ENCODE measurements at regions not wholly inside any gene's neighbourhood (a gene's known extent, or its start where the extent isn't known, plus 50 kb on each side); places are given as distances from the start of the nearest gene placed in this dataset.
A peak's percentile ranks its signal among the peaks of the same experiment; 100 is the strongest.

DNA sequence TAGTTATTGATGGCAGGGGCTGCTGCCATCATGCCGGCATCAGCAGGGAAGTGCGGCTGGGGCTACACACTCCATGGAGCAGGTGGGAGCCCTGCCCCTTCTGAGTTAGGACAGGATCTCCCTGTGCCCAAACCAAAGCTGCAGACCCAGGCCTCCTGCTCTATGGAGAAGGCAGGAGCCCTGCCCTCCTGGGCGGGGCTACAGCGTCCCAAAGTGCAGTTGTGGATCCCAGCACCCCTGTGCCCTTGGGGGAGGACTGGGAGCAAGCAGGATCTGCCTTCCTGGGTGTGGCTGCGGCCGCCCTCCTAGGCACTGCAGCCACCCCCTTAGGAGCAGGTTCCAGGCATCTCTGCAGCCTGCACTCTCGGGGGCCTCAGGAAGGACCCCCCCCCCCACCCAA, 1392.4 kb upstream of the SLC39A10 start:
- no peak for DNase-seq (ENCODE audit: low read depth)

DNA sequence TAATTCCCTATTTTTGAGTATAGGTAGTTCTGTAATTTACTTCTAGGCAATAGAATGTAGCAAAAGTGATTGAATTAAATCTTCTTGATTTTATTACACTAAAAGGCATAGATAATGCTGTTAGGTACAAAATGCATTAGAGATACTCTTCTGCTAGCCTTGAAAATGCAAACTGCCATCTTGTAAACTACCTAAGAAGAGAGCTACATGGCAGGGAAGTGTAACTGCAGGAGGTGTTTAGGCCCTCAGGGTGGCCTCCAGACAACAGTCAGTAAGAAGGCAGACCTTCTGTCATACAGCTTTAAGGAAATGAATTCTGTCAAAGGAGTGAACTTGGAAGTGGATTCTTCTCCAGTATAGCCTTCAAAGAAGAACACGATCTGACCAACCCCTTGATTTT, 1396.8 kb upstream of the SLC39A10 start:
- DNase-seq (ENCODE audit: low read depth) = no peak

DNA sequence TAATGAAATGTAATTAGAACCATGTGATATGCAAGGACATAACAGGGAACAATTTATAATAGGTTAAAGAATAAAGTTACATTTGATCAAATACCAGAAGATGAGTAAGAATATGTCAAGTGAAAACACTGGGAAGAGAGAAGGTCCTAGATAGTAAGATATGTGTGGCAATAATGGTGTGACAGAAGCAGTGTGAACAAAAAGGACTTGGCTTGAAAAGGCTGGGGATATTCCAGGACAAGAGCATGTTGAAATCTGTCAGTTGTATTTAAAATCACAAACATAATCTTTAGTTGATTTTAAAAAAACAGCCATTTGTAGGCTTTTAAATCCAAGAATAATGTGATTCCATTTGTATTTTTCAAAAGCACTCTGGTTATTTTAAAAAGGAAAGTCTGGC, 1399.9 kb upstream of the SLC39A10 start:
- DNase-seq (ENCODE audit: low read depth) = no peak

DNA sequence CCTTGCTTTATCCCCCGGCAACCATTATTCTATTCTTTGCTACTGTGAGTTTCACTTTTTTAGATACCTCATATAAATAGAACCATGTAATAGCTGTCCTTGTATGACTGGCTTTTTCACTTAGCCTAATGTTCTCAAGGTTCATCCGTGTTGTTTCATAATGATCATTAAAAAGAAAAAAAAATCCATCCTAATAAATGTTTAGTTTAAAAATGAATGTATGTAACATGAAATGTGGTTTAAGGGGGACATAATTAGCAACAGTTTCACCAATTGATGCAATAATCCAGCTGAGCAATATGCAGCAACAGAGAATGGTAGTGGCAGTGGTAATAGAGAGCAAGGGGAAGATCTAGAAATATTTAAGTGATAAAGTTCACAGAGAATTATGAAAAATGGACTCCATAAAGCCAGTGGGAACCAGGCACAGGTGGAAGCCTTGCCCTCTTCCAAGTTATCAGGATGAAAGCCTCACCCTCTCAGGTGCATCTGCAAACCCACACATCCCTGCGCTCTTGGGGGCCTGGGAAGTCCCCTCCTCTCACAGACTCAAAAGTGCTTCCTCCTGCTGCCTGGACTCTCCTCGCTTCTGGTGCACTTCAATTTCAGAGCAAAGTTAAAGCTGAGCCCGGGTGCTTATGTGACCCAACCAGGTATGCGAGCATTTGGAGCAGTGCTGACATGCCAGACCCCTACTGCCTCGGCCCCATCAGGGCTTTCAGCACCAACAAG, 1403.3 kb upstream of the SLC39A10 start:
- DNase-seq (ENCODE audit: low read depth) = no peak

DNA sequence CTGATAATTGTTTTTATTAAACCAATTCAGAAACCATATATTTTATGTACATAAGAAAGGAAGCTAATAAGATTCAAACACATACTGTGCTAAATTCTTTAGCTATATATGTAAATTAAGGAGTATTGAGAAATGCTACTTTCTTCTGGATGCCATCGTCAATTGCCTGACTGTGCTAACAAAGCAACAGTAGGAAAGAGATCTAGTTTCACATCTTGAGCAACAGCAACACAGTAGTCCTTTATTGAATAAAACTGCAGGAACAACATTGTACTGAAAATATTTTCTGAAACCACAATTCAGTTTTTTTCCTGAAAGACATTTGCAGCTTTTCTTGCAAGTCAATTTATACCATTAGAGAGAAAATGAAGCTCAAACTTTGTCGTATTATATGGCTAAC, 1404.9 kb upstream of the SLC39A10 start:
- no peak for DNase-seq (ENCODE audit: low read depth)

DNA sequence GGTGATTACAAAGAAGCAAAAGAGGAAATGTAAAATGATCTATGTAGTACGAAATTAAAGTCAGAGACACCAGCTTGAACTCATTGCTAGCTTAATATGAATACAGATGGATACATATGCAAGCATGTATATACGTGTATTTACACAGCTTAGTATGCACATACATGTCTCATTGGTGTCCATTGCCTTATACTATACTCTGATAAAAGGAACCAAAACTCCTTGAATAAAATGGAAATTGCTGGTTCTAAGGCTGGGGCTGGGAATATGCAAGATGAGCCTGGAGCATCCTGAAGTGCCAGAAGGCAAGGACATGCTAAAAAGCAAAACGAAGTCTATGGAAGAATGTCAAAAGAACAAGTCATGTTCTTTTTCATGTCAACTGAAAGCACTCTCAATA, 1424.4 kb upstream of the SLC39A10 start:
- DNase-seq (ENCODE audit: low read depth) = no peak

DNA sequence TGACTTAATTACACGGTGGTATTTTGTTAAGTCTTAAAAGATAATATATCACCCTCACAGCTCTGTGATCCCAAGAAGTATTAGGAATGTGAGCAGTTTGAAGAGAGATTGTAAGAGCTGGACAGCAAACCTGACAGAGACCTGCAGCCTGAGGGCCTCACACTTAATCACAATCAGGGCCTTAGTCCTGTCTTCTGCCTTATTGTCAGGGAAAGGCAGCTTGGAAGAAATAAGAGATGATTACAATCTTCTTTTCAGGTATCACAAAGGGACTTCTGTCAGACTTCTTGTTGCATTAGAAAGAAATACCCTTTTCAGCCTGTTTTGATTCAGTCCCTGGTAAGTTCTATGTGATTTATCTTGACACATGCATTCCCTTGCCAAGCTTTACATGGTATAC, 1433.8 kb upstream of the SLC39A10 start:
- no peak for DNase-seq (ENCODE audit: low read depth)

DNA sequence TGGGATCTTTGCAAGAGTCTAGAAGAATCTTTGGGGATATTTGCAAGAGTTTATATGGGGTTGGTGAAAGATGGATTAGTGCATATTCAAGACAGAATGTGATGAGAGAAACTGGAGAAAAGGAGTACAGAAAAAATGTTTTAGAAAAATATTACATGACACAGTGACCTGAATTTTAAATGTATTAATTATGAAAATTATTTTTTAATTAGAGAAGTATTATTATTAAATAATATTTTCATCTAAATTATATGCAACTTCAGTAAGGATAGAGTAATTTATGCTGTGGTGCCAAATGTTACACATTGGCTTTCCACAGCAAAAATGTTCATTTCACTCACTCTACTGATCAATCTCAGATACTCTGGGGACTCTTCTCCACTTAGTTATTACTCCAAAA, 1442.8 kb upstream of the SLC39A10 start:
- DNase-seq (ENCODE audit: low read depth) = no peak

DNA sequence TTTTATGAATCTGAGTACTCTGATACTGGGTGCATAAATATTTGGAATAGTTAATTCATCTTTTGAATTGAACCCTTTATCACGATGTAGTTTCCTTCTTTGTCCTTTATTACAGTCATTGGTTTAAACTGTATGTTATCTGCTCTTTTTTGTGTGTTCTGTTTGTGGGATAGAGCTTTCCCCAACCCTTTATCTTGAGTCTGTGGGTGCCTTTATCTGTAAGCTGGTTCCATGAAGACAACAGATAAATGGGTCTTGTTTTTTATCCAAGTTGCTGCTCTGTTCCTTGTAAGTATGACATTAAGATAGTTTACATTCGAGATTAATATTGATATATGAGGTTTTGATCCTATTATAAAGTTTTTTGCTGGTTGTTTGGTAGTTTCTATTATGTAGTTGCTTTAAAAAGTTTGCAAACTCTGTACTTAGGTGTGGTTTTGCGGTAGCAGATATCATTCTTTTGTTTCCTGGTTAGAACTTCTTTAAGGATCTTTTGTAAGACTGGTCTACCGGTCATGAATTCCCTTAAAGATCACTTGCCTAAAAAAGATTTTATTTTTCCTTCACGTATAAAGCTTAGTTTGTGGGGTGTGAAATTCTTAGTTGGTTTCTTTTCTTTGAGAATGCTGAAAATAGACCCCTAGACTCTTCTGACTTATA, 1451.3 kb upstream of the SLC39A10 start:
- no peak for DNase-seq (ENCODE audit: low read depth)

DNA sequence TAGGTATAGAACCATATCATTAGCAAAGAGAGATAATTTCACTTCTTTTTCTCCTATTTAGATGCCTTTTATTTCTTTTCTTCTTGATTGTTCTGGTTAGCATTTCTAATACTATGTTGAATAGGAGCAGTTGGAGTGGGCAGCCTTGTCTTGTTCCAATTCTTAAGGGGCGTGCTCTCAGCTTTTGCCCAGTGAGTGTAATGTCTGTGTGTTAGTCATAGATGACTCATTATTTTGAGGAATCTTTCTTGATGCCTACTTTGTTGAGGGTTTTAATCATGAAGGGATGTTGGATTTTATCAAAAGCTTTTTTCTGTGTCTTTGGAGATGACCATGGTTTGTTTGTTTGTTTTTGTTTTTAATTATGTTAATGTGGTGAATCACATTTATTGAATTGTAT, 1453.1 kb upstream of the SLC39A10 start:
- DNase-seq (ENCODE audit: low read depth) = peak; percentile 0

DNA sequence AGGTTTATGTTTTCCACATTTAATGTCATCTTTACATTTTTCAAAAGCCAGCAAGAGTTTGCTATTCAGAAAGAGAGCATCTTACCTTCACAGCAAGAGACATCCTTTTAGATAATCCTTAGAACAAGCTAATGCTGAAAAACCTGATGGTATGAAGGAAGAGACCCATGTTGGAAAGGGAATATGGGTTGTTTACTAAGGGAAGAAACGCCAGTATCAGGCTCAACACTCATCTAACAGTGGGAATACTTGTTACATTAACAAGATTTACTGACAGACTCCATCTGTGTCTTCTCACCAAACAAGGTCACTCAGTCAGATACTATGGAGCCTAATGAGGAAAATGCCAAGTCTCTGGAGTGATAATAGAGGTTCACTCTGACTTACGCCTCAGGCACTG, 1474.1 kb upstream of the SLC39A10 start:
- no peak for DNase-seq (ENCODE audit: low read depth)

DNA sequence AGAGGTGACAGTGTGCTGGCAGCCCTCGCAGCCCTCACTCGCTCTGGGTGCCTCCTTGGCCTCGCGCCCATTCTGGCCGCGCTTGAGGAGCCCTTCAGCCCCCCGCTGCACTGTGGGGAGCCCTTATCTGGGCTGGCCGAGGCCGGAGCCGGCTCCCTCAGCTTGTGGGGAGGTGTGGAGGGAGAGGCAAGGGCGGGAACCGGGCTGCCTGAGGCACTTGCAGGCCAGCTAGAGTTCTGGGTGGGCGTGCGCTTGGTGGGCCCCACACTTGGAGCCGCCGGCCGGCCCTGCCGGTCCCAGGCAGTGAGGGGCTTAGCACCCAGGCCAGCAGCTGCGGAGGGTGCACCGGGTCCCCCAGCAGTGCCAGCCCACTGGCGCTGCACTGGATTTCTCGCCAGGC, 1480.9 kb upstream of the SLC39A10 start:
- no peak for DNase-seq (ENCODE audit: low read depth)

DNA sequence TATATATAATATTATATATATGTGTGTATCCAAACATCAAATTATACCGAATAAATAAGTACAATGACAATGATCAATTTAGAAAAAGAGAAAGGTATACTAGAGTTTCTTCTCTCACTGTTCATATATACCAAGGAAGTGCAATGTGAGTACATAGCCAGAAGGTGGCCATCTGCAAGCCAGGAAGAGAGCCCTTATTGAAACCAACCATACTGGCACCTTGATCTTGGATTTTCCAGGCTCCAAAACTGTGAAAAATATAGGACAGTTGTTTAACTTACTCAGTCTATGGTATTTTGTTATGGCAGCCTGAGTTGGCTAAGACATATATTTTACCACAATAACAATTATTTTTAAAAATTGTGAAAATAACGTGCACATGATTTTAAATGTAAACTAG, 1490.2 kb upstream of the SLC39A10 start:
- peak; percentile 12 for DNase-seq (ENCODE audit: low read depth)

DNA sequence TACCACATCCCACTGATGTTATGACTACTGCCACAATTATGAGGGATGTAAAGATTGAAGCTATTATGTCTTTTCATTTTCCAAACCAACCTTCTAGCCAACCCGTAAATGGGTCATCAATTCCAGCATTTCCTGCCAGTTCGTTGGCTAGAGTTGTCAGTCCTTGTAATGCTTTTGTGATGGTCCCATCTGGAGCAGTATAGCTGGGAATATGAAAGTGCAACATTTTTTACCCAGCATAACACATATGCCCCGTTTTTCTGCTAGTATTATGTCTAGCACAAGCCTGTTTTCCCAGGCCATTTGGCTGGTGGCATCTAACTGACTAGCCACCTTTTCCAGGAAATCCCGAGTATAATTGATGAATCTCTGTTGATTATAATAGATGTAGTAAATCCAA, 1501.6 kb upstream of the SLC39A10 start:
- no peak for DNase-seq (ENCODE audit: low read depth)

DNA sequence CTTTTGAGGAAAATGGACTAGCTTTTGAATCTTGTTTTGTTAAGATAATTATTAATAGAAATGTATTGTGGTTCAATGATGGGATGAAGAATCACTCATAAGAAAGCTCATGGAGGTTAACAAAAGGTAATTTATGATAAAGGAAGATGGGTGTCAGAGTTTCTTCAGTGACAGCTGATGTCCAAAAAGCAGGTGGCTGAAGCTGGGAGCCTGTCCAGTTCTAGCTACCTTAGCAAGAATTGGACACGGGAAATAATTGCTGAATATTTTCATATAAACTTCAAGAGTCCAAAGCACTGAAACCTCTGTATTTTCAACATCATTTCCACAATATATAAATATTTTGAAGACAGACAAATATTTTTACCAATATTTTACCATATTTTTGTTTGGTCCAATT, 1505.8 kb upstream of the SLC39A10 start:
- DNase-seq (ENCODE audit: low read depth) = no peak

DNA sequence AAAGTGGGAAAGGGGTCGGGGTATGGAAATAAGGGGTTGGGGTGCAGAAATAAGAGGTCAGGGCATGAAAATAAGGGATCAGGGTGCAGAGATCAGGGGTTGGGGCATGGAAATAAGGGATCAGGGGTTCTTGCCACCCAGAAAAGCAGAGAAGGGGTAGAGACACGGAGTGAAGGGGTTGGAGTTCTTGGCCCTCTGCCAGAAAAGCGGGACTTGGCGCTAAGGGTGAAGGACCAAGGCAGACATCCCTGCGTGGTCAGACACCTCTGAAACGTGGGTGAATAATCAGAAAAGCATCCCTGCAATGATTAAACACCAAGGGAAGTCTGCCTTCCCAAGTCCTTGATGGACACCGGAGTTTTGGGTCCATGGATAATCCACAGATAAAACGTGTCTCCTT, 1521.6 kb upstream of the SLC39A10 start:
- DNase-seq (ENCODE audit: low read depth) = no peak

DNA sequence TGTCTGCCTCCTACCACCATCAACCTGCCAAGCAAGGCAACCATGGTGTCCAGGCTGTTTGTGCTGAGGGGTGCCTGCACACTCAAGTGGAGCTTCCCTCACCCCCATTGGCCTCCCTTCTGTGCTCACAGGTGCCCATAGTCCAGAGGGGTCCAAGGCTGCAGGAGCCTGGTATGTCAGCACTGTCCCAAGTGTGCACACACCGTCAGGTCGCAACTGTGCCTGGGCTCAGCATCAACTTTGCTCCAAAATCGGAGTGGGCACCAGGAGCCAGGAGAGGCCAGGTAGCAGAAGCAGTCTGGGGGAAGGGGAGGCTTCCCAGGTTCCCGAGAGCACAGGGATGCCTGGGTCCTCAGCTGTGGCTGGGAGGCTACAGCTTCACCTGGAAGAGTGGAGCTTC, 1528.2 kb upstream of the SLC39A10 start:
- DNase-seq (ENCODE audit: low read depth) = no peak

DNA sequence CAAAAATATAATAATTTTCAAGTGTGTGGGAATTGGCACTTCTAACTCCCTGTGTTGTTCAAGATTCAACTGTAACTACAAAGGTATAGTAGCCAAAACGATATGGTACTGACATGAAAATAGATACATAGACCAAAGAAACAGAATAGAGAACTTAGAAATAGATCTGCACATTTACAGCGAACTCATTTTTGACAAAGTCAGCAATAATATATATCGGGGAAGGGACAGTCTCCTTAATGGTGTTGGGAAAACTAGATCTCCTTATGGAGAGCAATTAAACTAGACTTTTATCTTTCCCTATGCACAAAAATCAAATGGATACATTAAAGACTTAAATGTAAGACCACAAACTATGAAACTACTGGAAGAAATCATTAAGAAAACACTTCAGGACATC, 1530.6 kb upstream of the SLC39A10 start:
- DNase-seq (ENCODE audit: low read depth) = no peak

DNA sequence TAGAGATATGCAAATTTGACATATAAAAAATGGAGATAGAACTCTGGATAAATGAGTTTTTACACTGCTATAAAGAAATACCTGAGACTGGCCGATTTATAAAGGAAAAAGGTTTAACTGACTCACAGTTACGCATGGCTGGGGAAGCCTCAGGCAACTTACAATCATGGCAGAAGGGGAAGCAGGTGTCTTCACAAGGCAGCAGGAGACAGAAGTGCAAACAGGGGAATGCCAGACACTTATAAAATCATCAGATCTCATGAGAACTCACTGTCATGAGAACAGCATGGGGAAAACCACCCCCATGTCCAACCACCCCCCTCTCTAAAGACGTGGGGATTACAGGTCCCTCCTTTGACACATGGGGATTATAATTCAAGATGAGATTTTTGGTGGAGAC, 1540.2 kb upstream of the SLC39A10 start:
- no peak for DNase-seq (ENCODE audit: low read depth)

DNA sequence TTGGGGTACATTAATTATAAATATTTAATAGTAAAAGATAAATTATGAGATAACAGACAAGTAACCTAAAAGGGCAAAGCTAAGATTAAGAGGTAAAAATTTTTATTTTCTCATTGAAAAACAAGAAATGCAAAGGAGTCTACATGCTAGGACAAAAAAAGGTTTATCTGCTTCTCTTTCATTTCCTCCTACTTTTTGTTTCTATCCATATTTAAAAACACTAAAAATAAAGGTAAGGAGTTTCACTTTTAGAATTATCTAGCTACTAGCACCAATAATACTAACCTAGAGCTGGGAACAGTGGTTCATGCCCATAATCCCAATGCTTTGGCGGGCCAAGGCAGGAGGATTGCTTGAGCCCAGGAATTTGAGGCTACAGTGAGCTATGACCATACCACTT, 1551.7 kb upstream of the SLC39A10 start:
- DNase-seq (ENCODE audit: low read depth) = no peak

DNA sequence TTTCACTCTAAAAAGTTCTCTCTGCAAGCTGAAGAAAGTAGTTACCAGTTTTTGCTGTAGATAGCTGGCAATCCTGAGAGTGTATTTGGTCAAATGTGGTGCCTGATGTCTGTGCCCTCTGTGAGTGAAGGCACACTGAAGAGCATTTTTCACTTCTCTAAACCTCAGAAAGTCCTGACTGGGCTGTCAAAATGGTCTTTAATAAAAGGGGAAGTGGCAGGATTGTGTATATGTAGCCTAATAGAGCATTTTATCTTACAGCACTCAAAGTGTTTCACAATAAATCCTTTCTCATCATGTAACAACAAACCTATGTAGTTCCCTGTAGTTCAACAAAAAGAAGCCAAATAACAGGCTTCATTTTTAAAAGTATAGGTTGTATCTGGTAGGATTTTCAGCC, 1552.3 kb upstream of the SLC39A10 start:
- no peak for DNase-seq (ENCODE audit: low read depth)

DNA sequence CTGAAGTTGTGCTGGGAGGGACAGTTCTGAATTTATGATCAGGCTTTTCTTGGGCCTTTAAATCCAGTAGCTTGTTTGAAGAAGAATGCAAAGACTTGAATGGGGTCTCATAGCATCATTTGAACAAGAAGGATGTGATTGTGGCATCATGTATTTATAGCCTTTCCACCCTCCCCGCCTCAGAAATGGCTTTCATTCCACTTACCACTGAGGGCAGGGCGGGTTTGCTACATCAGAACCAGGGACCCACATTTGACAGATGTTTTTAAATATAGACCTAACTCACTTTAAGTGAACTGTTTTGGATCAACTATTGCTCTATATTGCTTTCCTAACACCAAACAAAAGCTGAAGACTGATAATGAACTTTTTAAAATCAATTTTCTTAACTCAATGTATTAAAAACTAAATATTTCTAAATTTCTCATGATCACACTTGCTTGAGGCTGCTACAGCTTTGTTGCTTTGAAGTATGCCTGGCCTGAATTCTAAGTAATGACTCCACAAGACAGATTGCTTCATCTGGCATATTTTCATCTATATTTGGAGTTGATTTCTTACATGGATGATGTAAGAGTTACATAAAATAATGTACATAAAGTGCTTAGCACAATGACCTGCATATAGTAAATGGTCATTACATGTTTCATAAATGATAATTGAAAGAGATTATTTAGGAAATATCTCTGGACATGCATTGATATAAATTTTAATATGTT, 1552.9 kb upstream of the SLC39A10 start:
- DNase-seq (ENCODE audit: low read depth) = peak; percentile 5

DNA sequence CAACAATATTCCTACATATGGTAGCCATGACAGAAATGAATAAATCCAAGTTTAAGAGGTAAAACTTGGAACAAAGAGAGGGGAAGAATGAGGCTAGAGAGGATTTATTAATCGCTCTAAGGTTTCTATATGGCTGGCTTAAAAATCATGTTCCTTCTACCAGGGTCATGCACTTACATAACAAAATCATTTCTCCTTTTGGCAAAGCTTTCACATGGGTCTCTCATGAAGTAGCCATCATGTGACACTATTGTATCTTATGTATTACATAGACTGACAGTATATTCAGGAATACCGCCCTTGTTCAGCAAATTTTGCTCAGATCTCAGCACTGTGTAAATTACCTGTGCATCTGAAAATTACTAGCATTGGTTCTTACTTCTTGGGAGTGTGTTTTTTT, 1554.5 kb upstream of the SLC39A10 start:
- DNase-seq (ENCODE audit: low read depth) = no peak

DNA sequence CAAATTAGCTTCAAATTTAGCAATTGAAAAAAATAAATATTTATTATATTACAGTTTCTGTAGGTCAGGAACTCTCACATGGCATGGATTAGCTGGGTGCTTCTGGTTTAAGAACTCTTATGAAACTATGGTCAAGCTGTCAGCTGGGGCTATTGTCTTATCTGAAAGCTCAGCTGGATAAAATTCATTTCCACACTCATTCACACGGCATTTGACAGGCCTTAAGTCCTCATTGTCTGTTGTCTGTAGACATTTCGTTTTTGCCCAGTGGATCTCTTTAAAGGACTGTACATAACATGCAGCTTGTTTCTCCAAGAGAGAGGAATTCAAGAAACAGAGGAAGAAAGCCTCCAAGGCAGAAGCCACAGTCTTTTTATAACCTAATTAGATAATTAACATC, 1556.8 kb upstream of the SLC39A10 start:
- no peak for DNase-seq (ENCODE audit: low read depth)

Data from fibroblast of the conjunctiva (primary cell).